Stomach smooth muscle (tissue), 2 donors: ENCODE measurements at regions not wholly inside any gene's neighbourhood (a gene's known extent, or its start where the extent isn't known, plus 50 kb on each side); places are given as distances from the start of the nearest gene placed in this dataset.

ENCODE experiments used
- H3K27ac ChIP-seq: one replicate; pipeline ENCODE4 v1.7.0; 2013; ENCODE audit warnings: mild to moderate bottlenecking, low read length, inconsistent platforms
- H3K27me3 ChIP-seq, 2 donors: one replicate each; pipeline ENCODE4 v1.7.0; 2013; ENCODE audit warnings: low read length in 2 of 2; ENCODE audit not compliant: insufficient read depth in 2 of 2, control insufficient read depth in 1 of 2
- H3K36me3 ChIP-seq, 2 donors: one replicate each; pipeline ENCODE4 v1.7.0; 2013; ENCODE audit warnings: low read length in 2 of 2; ENCODE audit not compliant: control insufficient read depth in 2 of 2, insufficient read depth in 2 of 2
- H3K4me1 ChIP-seq: one replicate; pipeline ENCODE4 v1.7.0; 2013; ENCODE audit warnings: low read length; ENCODE audit not compliant: control insufficient read depth, insufficient read depth
- H3K4me3 ChIP-seq, 2 donors: one replicate each; pipeline ENCODE4 v1.7.0; 2013; ENCODE audit warnings: low read length in 2 of 2
- H3K9ac ChIP-seq, 2 donors: one replicate each; pipeline ENCODE4 v1.7.0; 2013; ENCODE audit warnings: low read length in 2 of 2, mild to moderate bottlenecking in 1 of 2
- H3K9me3 ChIP-seq, 2 donors: one replicate each; pipeline ENCODE4 v1.7.0; 2013; ENCODE audit warnings: low read length in 2 of 2; ENCODE audit not compliant: control insufficient read depth in 2 of 2
- donor health status: healthy.
- donor health status: Pancreatic carcinoma.

GRCh38 chr10:21021231-21021630 is 124.1 kb upstream of the NEBL start:
- H3K27ac ChIP-seq, result no peak overlapping the region
- no peak overlapping the region for H3K4me3 ChIP-seq
- no peaks in the 10 kb centered on the region for H3K27me3 ChIP-seq
- H3K4me1 ChIP-seq, result no peaks in the 10 kb centered on the region
- no peak overlapping the region for H3K9ac ChIP-seq
- no peaks in the 10 kb centered on the region for H3K9me3 ChIP-seq
- H3K36me3 ChIP-seq, result no peaks in the 10 kb centered on the region

GRCh38 chr10:21020545-21020944 is 123.4 kb upstream of the NEBL start:
- Histone ChIP-seq H3K9me3 (no peaks in the 10 kb centered on the region), H3K36me3 (no peaks in the 10 kb centered on the region), H3K27ac (no peak overlapping the region)

GRCh38 chr10:21019436-21019835 is 122.3 kb upstream of the NEBL start:
- H3K9ac ChIP-seq, result no peak overlapping the region
- H3K9me3 ChIP-seq, result no peaks in the 10 kb centered on the region
- H3K4me3 ChIP-seq, result no peak overlapping the region
- H3K4me1 ChIP-seq, result no peaks in the 10 kb centered on the region
- no peak overlapping the region for H3K27ac ChIP-seq
- no peaks in the 10 kb centered on the region for H3K36me3 ChIP-seq
- H3K27me3 ChIP-seq, result no peaks in the 10 kb centered on the region

More at GRCh38 chr10:21020545-21020944, 123.4 kb upstream of the NEBL start:
- no peak overlapping the region for H3K4me3 ChIP-seq
- no peak overlapping the region for H3K9ac ChIP-seq
- no peaks in the 10 kb centered on the region for H3K27me3 ChIP-seq
- no peaks in the 10 kb centered on the region for H3K4me1 ChIP-seq

GRCh38 chr10:21015851-21016250 is 118.7 kb upstream of the NEBL start:
- Histone ChIP-seq H3K36me3 (no peaks in the 10 kb centered on the region), H3K9ac (no peak overlapping the region), H3K4me3 (no peak overlapping the region), H3K27ac (no peak overlapping the region), H3K9me3 (no peaks in the 10 kb centered on the region), H3K4me1 (no peaks in the 10 kb centered on the region), H3K27me3 (no peaks in the 10 kb centered on the region)

GRCh38 chr10:21014141-21014540 is 117.0 kb upstream of the NEBL start:
- H3K27me3 ChIP-seq, result no peaks in the 10 kb centered on the region
- H3K9me3 ChIP-seq, result no peaks in the 10 kb centered on the region
- H3K4me3 ChIP-seq, result no peak overlapping the region
- no peaks in the 10 kb centered on the region for H3K4me1 ChIP-seq
- H3K27ac ChIP-seq, result no peak overlapping the region
- no peak overlapping the region for H3K9ac ChIP-seq
- H3K36me3 ChIP-seq, result no peaks in the 10 kb centered on the region

- no peaks in the 10 kb centered on the region for H3K27me3 ChIP-seq
- no peaks in the 10 kb centered on the region for H3K36me3 ChIP-seq
- no peaks in the 10 kb centered on the region for H3K4me1 ChIP-seq
- H3K27ac ChIP-seq, result no peak overlapping the region
- H3K9me3 ChIP-seq, result no peaks in the 10 kb centered on the region
- H3K9ac ChIP-seq, result no peak overlapping the region
- H3K4me3 ChIP-seq, result no peak overlapping the region
Observed at GRCh38 chr10:21011433-21012018, 114.4 kb upstream of the NEBL start.

- no peak overlapping the region for H3K4me3 ChIP-seq
- H3K27me3 ChIP-seq, result no peaks in the 10 kb centered on the region
- H3K9me3 ChIP-seq, result no peaks in the 10 kb centered on the region
- H3K4me1 ChIP-seq, result no peaks in the 10 kb centered on the region
- H3K36me3 ChIP-seq, result no peaks in the 10 kb centered on the region
- H3K27ac ChIP-seq, result no peak overlapping the region
- no peak overlapping the region for H3K9ac ChIP-seq
Observed at GRCh38 chr10:21010615-21011014, 113.5 kb upstream of the NEBL start.

GRCh38 chr10:21003240-21003822 is 106.2 kb upstream of the NEBL start:
- no peaks in the 10 kb centered on the region for H3K36me3 ChIP-seq
- no peak overlapping the region for H3K27ac ChIP-seq
- H3K4me3 ChIP-seq, result no peak overlapping the region
- no peak overlapping the region for H3K9ac ChIP-seq
- H3K27me3 ChIP-seq, result no peaks in the 10 kb centered on the region
- no peaks in the 10 kb centered on the region for H3K9me3 ChIP-seq
- H3K4me1 ChIP-seq, result no peaks in the 10 kb centered on the region

GRCh38 chr10:21002091-21002878 is 105.2 kb upstream of the NEBL start:
- no peaks in the 10 kb centered on the region for H3K9me3 ChIP-seq
- no peak overlapping the region for H3K4me3 ChIP-seq
- H3K4me1 ChIP-seq, result no peaks in the 10 kb centered on the region
- H3K27me3 ChIP-seq, result no peaks in the 10 kb centered on the region
- H3K27ac ChIP-seq, result no peak overlapping the region
- H3K9ac ChIP-seq, result no peak overlapping the region
- H3K36me3 ChIP-seq, result no peaks in the 10 kb centered on the region

- Histone ChIP-seq H3K9ac (no peak overlapping the region), H3K4me1 (peaks cover 4% of the 10 kb centered on the region), H3K36me3 (no peaks in the 10 kb centered on the region), H3K4me3 (no peak overlapping the region), H3K9me3 (no peaks in the 10 kb centered on the region), H3K27ac (no peak overlapping the region), H3K27me3 (peaks cover 0 to 2% of the 10 kb centered on the region in 2 donors)
Observed at GRCh38 chr10:20999699-21000098, 102.6 kb upstream of the NEBL start.

GRCh38 chr10:20998036-20998435 is 100.9 kb upstream of the NEBL start:
- no peaks in the 10 kb centered on the region for H3K9me3 ChIP-seq
- H3K9ac ChIP-seq, result no peak overlapping the region

More at GRCh38 chr10:20998036-20998435, 100.9 kb upstream of the NEBL start:
- Histone ChIP-seq H3K27me3 (peaks cover 0 to 2% of the 10 kb centered on the region in 2 donors), H3K4me1 (peaks cover 4% of the 10 kb centered on the region), H3K4me3 (no peak overlapping the region), H3K27ac (no peak overlapping the region), H3K36me3 (no peaks in the 10 kb centered on the region)
